ENCODE measurements at regions not wholly inside any gene's neighbourhood (a gene's known extent, or its start where the extent isn't known, plus 50 kb on each side); places are given as distances from the start of the nearest gene placed in this dataset.

DNA sequence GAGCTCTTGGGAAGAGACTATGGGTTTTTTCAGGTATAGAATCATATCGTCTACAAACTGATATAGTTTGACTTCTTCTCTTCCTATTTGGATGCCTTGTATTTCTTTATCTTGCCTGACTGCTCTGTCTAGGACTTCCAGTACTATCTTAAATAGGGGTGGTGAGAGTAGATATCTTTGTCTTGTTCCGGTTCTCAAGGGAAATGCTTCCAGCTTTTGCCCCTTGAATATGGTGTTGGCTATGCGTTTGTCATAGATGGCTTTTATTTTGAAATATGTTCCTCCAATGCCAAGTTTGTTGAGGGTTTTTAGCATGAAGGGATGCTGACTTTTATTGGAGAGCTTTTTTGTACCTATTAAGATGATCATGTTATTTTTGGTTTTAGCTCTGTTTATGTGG, 170.3 kb downstream of the PTGER3 start:
- Histone ChIP-seq H2BK120ac (ENCODE audit: low read depth, low read length) (no peak overlapping the region), H4K91ac (ENCODE audit: low read depth, low read length, poor library complexity) (no peak overlapping the region), H3K9ac (ENCODE audit: low read depth, low read length, poor library complexity) (no peak overlapping the region), H2AFZ (ENCODE audit: low read length) (no peak overlapping the region), H3K14ac (ENCODE audit: low read length) (no peak overlapping the region), H3K4me1 (ENCODE audit: control insufficient read depth in 2 of 2, insufficient read depth in 1 of 2, low read depth in 1 of 2, low read length in 2 of 2) (no peaks in the 10 kb centered on the region), H3K4me2 (ENCODE audit: insufficient read depth, low read length, poor library complexity, severe bottlenecking) (no peak overlapping the region), H3K36me3 (replicated peaks in 1 of 2; ENCODE audit: control insufficient read depth in 2 of 2, insufficient read depth in 2 of 2, low read length in 2 of 2) (no peaks in the 10 kb centered on the region), H3K27me3 (ENCODE audit: control insufficient read depth in 3 of 3, insufficient read depth in 3 of 3, low read depth in 1 of 3, low read length in 3 of 3) (no peaks in the 10 kb centered on the region), H2AK5ac (ENCODE audit: low read depth, low read length) (no peak overlapping the region), H2BK12ac (ENCODE audit: low read length) (no peak overlapping the region), H3K23ac (ENCODE audit: low read depth, low read length, poor library complexity) (no peak overlapping the region), H2BK5ac (ENCODE audit: low read length) (no peak overlapping the region), H2BK15ac (ENCODE audit: low read length) (no peak overlapping the region), H4K8ac (ENCODE audit: low read depth, low read length) (no peak overlapping the region), H3K79me1 (ENCODE audit: low read depth, low read length) (no peaks in the 10 kb centered on the region), H3K27ac (replicated peaks; ENCODE audit: low read length) (no peak overlapping the region), H3K9me3 (replicated peaks in 1 of 2; ENCODE audit: control insufficient read depth in 2 of 2, insufficient read depth in 1 of 2, low read depth in 1 of 2, low read length in 2 of 2) (no peaks in the 10 kb centered on the region), H3K18ac (ENCODE audit: low read length) (no peak overlapping the region), H3K4ac (ENCODE audit: low read length) (no peak overlapping the region), H3K4me3 (ENCODE audit: low read length in 2 of 2) (no peak overlapping the region)
- WGBS, 2 donors (ENCODE audit: extremely low coverage in 2 of 2, insufficient read length in 2 of 2, insufficient replicate concordance in 1 of 2), result no CpG with 5 or more reads among the region's 3 CpGs
- no peak for DNase-seq (ENCODE audit: low spot score)

DNA sequence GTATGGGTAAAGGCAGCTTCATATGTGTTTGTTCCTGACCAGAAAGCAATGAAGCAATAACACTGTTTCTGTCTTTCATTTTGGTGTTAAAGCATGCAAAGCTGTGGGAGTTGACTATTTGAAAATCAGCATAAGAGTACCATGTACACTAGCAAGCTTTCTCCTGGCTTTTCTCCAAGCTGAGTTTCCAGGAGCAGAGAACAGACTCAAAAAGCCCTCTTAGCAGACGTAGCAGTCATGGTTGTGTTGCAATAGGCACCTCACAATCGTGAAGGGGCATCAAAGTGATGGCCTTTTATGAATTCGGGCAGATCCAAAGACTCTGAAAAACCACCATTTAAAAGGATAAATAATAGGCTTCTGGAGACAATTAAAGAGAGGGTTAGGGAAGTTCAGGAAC, 159.7 kb downstream of the PTGER3 start:
- Histone ChIP-seq H3K23ac (ENCODE audit: low read depth, low read length, poor library complexity) (no peak overlapping the region), H2AFZ (ENCODE audit: low read length) (no peak overlapping the region), H3K36me3 (replicated peaks in 1 of 2; ENCODE audit: control insufficient read depth in 2 of 2, insufficient read depth in 2 of 2, low read length in 2 of 2) (no peaks in the 10 kb centered on the region), H3K4me2 (ENCODE audit: insufficient read depth, low read length, poor library complexity, severe bottlenecking) (no peak overlapping the region), H3K14ac (ENCODE audit: low read length) (no peak overlapping the region), H3K9me3 (replicated peaks in 1 of 2; ENCODE audit: control insufficient read depth in 2 of 2, insufficient read depth in 1 of 2, low read depth in 1 of 2, low read length in 2 of 2) (no peaks in the 10 kb centered on the region), H3K18ac (ENCODE audit: low read length) (no peak overlapping the region), H3K4me3 (ENCODE audit: low read length in 2 of 2) (no peak overlapping the region), H3K27ac (replicated peaks; ENCODE audit: low read length) (no peak overlapping the region), H2BK12ac (ENCODE audit: low read length) (no peak overlapping the region), H2BK5ac (ENCODE audit: low read length) (no peak overlapping the region), H3K4ac (ENCODE audit: low read length) (no peak overlapping the region), H4K91ac (ENCODE audit: low read depth, low read length, poor library complexity) (no peak overlapping the region), H3K9ac (ENCODE audit: low read depth, low read length, poor library complexity) (no peak overlapping the region), H2BK120ac (ENCODE audit: low read depth, low read length) (no peak overlapping the region), H3K27me3 (ENCODE audit: control insufficient read depth in 3 of 3, insufficient read depth in 3 of 3, low read depth in 1 of 3, low read length in 3 of 3) (no peaks in the 10 kb centered on the region), H3K4me1 (ENCODE audit: control insufficient read depth in 2 of 2, insufficient read depth in 1 of 2, low read depth in 1 of 2, low read length in 2 of 2) (no peaks in the 10 kb centered on the region), H2BK15ac (ENCODE audit: low read length) (no peak overlapping the region), H2AK5ac (ENCODE audit: low read depth, low read length) (no peak overlapping the region), H4K8ac (ENCODE audit: low read depth, low read length) (no peak overlapping the region), H3K79me1 (ENCODE audit: low read depth, low read length) (no peaks in the 10 kb centered on the region)
- DNase-seq (ENCODE audit: low spot score), result no peak
- no CpG with 5 or more reads among the region's 3 CpGs for WGBS, 2 donors (ENCODE audit: extremely low coverage in 2 of 2, insufficient read length in 2 of 2, insufficient replicate concordance in 1 of 2)

DNA sequence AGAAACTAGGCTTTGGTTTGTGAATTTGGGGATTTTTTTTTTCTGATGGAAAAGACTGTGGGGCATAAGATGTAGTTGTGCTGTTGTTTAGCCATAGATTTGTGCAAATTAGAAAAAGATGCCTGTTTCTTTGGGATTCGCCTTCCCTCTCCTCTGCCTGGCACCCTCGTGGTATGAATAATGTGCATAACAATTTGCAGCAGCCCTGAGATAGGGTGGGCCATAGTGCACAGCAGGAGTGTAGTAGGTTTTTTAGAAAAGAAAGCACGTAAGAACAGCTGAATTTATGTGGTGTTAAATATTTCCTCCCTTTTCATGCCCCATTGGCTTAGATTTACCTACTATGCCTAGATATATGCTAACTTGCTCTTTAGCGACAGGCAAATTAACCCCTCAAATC, 158.9 kb downstream of the PTGER3 start:
- Histone ChIP-seq H4K91ac (ENCODE audit: low read depth, low read length, poor library complexity) (no peak overlapping the region), H2BK12ac (ENCODE audit: low read length) (no peak overlapping the region), H3K4ac (ENCODE audit: low read length) (no peak overlapping the region), H2AFZ (ENCODE audit: low read length) (no peak overlapping the region), H3K23ac (ENCODE audit: low read depth, low read length, poor library complexity) (no peak overlapping the region), H4K8ac (ENCODE audit: low read depth, low read length) (no peak overlapping the region), H3K36me3 (replicated peaks in 1 of 2; ENCODE audit: control insufficient read depth in 2 of 2, insufficient read depth in 2 of 2, low read length in 2 of 2) (no peaks in the 10 kb centered on the region), H3K9me3 (replicated peaks in 1 of 2; ENCODE audit: control insufficient read depth in 2 of 2, insufficient read depth in 1 of 2, low read depth in 1 of 2, low read length in 2 of 2) (no peaks in the 10 kb centered on the region), H2BK15ac (ENCODE audit: low read length) (no peak overlapping the region), H3K27ac (replicated peaks; ENCODE audit: low read length) (no peak overlapping the region), H3K4me2 (ENCODE audit: insufficient read depth, low read length, poor library complexity, severe bottlenecking) (no peak overlapping the region), H3K9ac (ENCODE audit: low read depth, low read length, poor library complexity) (no peak overlapping the region), H2BK120ac (ENCODE audit: low read depth, low read length) (no peak overlapping the region), H3K27me3 (ENCODE audit: control insufficient read depth in 3 of 3, insufficient read depth in 3 of 3, low read depth in 1 of 3, low read length in 3 of 3) (no peaks in the 10 kb centered on the region), H3K4me1 (ENCODE audit: control insufficient read depth in 2 of 2, insufficient read depth in 1 of 2, low read depth in 1 of 2, low read length in 2 of 2) (no peaks in the 10 kb centered on the region), H3K4me3 (ENCODE audit: low read length in 2 of 2) (no peak overlapping the region), H2BK5ac (ENCODE audit: low read length) (no peak overlapping the region), H3K79me1 (ENCODE audit: low read depth, low read length) (no peaks in the 10 kb centered on the region), H3K18ac (ENCODE audit: low read length) (no peak overlapping the region), H3K14ac (ENCODE audit: low read length) (no peak overlapping the region), H2AK5ac (ENCODE audit: low read depth, low read length) (no peak overlapping the region)
- WGBS, 2 donors (ENCODE audit: extremely low coverage in 2 of 2, insufficient read length in 2 of 2, insufficient replicate concordance in 1 of 2), result no CpG with 5 or more reads among the region's 4 CpGs
- no peak for DNase-seq (ENCODE audit: low spot score)

DNA sequence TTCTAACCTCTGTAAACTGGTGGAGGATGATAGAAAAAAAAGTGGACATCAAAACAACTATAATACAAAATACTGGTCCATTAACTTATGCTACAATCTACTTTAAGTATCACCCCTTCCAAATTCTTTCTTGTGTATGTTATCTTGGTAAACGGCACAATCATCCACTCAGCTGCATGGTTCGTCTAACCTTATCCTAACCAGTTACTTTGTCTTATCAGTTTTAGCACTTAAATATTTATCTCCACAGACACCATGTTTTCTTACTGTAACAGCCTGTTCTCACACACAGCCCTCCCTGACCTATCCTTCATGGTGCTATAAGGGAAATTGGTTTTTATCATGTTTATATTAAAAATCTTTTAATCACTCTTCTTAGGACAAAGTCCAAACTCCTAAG, 157.2 kb downstream of the PTGER3 start:
- no peaks in the 10 kb centered on the region for H3K9me3 ChIP-seq (replicated peaks in 1 of 2; ENCODE audit: control insufficient read depth in 2 of 2, insufficient read depth in 1 of 2, low read depth in 1 of 2, low read length in 2 of 2)
- H2AFZ ChIP-seq (ENCODE audit: low read length), result no peak overlapping the region
- no peak overlapping the region for H3K4ac ChIP-seq (ENCODE audit: low read length)
- H4K91ac ChIP-seq (ENCODE audit: low read depth, low read length, poor library complexity), result no peak overlapping the region
- H3K14ac ChIP-seq (ENCODE audit: low read length), result no peak overlapping the region
- H3K27ac ChIP-seq (replicated peaks; ENCODE audit: low read length), result no peak overlapping the region
- no CpG with 5 or more reads among the region's 2 CpGs for WGBS, 2 donors (ENCODE audit: extremely low coverage in 2 of 2, insufficient read length in 2 of 2, insufficient replicate concordance in 1 of 2)
- no peak overlapping the region for H3K4me2 ChIP-seq (ENCODE audit: insufficient read depth, low read length, poor library complexity, severe bottlenecking)
- H2BK12ac ChIP-seq (ENCODE audit: low read length), result no peak overlapping the region
- no peak overlapping the region for H2AK5ac ChIP-seq (ENCODE audit: low read depth, low read length)
- no peak overlapping the region for H3K23ac ChIP-seq (ENCODE audit: low read depth, low read length, poor library complexity)
- H3K36me3 ChIP-seq (replicated peaks in 1 of 2; ENCODE audit: control insufficient read depth in 2 of 2, insufficient read depth in 2 of 2, low read length in 2 of 2), result no peaks in the 10 kb centered on the region
- no peaks in the 10 kb centered on the region for H3K4me1 ChIP-seq (ENCODE audit: control insufficient read depth in 2 of 2, insufficient read depth in 1 of 2, low read depth in 1 of 2, low read length in 2 of 2)
- no peak overlapping the region for H4K8ac ChIP-seq (ENCODE audit: low read depth, low read length)
- H2BK120ac ChIP-seq (ENCODE audit: low read depth, low read length), result no peak overlapping the region
- H2BK15ac ChIP-seq (ENCODE audit: low read length), result no peak overlapping the region
- no peak for DNase-seq (ENCODE audit: low spot score)
- no peak overlapping the region for H2BK5ac ChIP-seq (ENCODE audit: low read length)
- H3K27me3 ChIP-seq (ENCODE audit: control insufficient read depth in 3 of 3, insufficient read depth in 3 of 3, low read depth in 1 of 3, low read length in 3 of 3), result no peaks in the 10 kb centered on the region
- H3K79me1 ChIP-seq (ENCODE audit: low read depth, low read length), result no peaks in the 10 kb centered on the region
- no peak overlapping the region for H3K4me3 ChIP-seq (ENCODE audit: low read length in 2 of 2)
- H3K18ac ChIP-seq (ENCODE audit: low read length), result no peak overlapping the region
- H3K9ac ChIP-seq (ENCODE audit: low read depth, low read length, poor library complexity), result no peak overlapping the region
